ENCODE measurements at regions not wholly inside any gene's neighbourhood (a gene's known extent, or its start where the extent isn't known, plus 50 kb on each side); places are given as distances from the start of the nearest gene placed in this dataset.

- H3K79me1 ChIP-seq (ENCODE audit: low read depth, low read length) = no peaks in the 10 kb centered on the region
- H2AFZ ChIP-seq (ENCODE audit: low read length) = no peak overlapping the region
- H3K4me3 ChIP-seq (ENCODE audit: low read length in 2 of 2) = no peak overlapping the region
- H3K9ac ChIP-seq (ENCODE audit: low read depth, low read length, poor library complexity) = no peak overlapping the region
- no peak overlapping the region for H2BK12ac ChIP-seq (ENCODE audit: low read length)
- H3K4me1 ChIP-seq (ENCODE audit: control insufficient read depth in 2 of 2, insufficient read depth in 1 of 2, low read depth in 1 of 2, low read length in 2 of 2) = no peaks in the 10 kb centered on the region
- H2BK5ac ChIP-seq (ENCODE audit: low read length) = no peak overlapping the region
- H3K23ac ChIP-seq (ENCODE audit: low read depth, low read length, poor library complexity) = no peak overlapping the region
- no peak overlapping the region for H2AK5ac ChIP-seq (ENCODE audit: low read depth, low read length)
- DNase-seq (ENCODE audit: low spot score) = no peak
- H3K4ac ChIP-seq (ENCODE audit: low read length) = no peak overlapping the region
- no peak overlapping the region for H2BK120ac ChIP-seq (ENCODE audit: low read depth, low read length)
- H3K9me3 ChIP-seq (replicated peaks in 1 of 2; ENCODE audit: control insufficient read depth in 2 of 2, insufficient read depth in 1 of 2, low read depth in 1 of 2, low read length in 2 of 2) = no peaks in the 10 kb centered on the region
- no peak overlapping the region for H2BK15ac ChIP-seq (ENCODE audit: low read length)
- H3K27ac ChIP-seq (replicated peaks; ENCODE audit: low read length) = no peak overlapping the region
- no peak overlapping the region for H4K91ac ChIP-seq (ENCODE audit: low read depth, low read length, poor library complexity)
- H4K8ac ChIP-seq (ENCODE audit: low read depth, low read length) = no peak overlapping the region
- no peak overlapping the region for H3K18ac ChIP-seq (ENCODE audit: low read length)
- no peak overlapping the region for H3K14ac ChIP-seq (ENCODE audit: low read length)
- peaks cover 0 to 4% (median 0%) of the 10 kb centered on the region in 3 experiments for H3K27me3 ChIP-seq (ENCODE audit: control insufficient read depth in 3 of 3, insufficient read depth in 3 of 3, low read depth in 1 of 3, low read length in 3 of 3)
- no CpG with 5 or more reads among the region's 2 CpGs for WGBS, 2 donors (ENCODE audit: extremely low coverage in 2 of 2, insufficient read length in 2 of 2, insufficient replicate concordance in 1 of 2)
- no peaks in the 10 kb centered on the region for H3K36me3 ChIP-seq (replicated peaks in 1 of 2; ENCODE audit: control insufficient read depth in 2 of 2, insufficient read depth in 2 of 2, low read length in 2 of 2)
- H3K4me2 ChIP-seq (ENCODE audit: insufficient read depth, low read length, poor library complexity, severe bottlenecking) = no peak overlapping the region
Observed at GRCh38 chrX:42432552-42432951, 345.4 kb downstream of the PPP1R2C start.

DNA sequence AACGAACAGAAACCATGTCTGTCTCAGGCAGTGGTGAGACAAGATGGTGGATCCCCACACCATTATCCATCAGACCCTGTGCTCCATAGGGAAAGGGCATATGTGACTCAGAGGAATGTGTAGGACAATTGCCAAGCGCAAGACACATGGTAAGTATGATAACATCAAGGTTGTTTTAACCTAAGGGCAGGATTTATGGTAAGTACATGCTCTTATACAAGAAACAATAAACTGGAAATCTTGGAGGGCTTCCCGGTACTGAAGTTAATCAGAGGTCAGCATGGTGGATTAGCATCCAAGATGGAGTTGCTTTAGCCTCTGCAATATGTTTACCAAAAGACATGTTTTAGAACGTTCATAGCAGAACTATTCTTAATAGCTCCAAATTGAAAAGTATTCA lies 355.0 kb downstream of the PPP1R2C start:
- Histone ChIP-seq H3K9ac (ENCODE audit: low read depth, low read length, poor library complexity) (no peak overlapping the region), H3K23ac (ENCODE audit: low read depth, low read length, poor library complexity) (no peak overlapping the region), H2AK5ac (ENCODE audit: low read depth, low read length) (no peak overlapping the region), H3K4me2 (ENCODE audit: insufficient read depth, low read length, poor library complexity, severe bottlenecking) (no peak overlapping the region), H2BK12ac (ENCODE audit: low read length) (no peak overlapping the region), H3K9me3 (replicated peaks in 1 of 2; ENCODE audit: control insufficient read depth in 2 of 2, insufficient read depth in 1 of 2, low read depth in 1 of 2, low read length in 2 of 2) (no peaks in the 10 kb centered on the region), H3K4me3 (ENCODE audit: low read length in 2 of 2) (no peak overlapping the region), H3K27me3 (ENCODE audit: control insufficient read depth in 3 of 3, insufficient read depth in 3 of 3, low read depth in 1 of 3, low read length in 3 of 3) (no peaks in the 10 kb centered on the region), H2BK15ac (ENCODE audit: low read length) (no peak overlapping the region), H3K4ac (ENCODE audit: low read length) (no peak overlapping the region), H2AFZ (ENCODE audit: low read length) (no peak overlapping the region), H3K18ac (ENCODE audit: low read length) (no peak overlapping the region), H3K27ac (replicated peaks; ENCODE audit: low read length) (no peak overlapping the region), H2BK120ac (ENCODE audit: low read depth, low read length) (no peak overlapping the region), H3K4me1 (ENCODE audit: control insufficient read depth in 2 of 2, insufficient read depth in 1 of 2, low read depth in 1 of 2, low read length in 2 of 2) (no peaks in the 10 kb centered on the region), H3K14ac (ENCODE audit: low read length) (no peak overlapping the region), H2BK5ac (ENCODE audit: low read length) (no peak overlapping the region), H3K79me1 (ENCODE audit: low read depth, low read length) (no peaks in the 10 kb centered on the region), H4K8ac (ENCODE audit: low read depth, low read length) (no peak overlapping the region), H3K36me3 (replicated peaks in 1 of 2; ENCODE audit: control insufficient read depth in 2 of 2, insufficient read depth in 2 of 2, low read length in 2 of 2) (no peaks in the 10 kb centered on the region), H4K91ac (ENCODE audit: low read depth, low read length, poor library complexity) (no peak overlapping the region)
- DNase-seq (ENCODE audit: low spot score) = no peak
- no CpG with 5 or more reads among the region's 4 CpGs for WGBS, 2 donors (ENCODE audit: extremely low coverage in 2 of 2, insufficient read length in 2 of 2, insufficient replicate concordance in 1 of 2)

DNA sequence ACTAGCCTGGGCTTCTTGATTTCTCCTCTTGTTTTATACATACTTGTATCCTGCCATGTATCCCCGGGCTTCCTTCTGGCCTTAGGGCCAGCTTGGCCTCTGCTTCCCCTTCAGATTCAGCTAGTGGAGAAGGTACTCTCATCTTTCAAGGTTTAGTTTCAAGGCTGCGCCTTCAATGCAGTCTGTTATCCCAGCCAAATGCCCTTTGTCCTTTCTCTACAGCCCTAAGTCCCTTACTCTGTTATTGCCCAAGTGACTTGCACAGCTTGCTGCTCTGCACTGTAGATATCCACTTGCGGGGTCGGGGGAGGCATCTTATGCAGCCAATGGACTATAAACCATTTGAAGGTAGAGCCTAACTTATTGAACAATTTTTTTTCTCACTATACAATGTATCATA lies 357.5 kb downstream of the PPP1R2C start:
- Histone ChIP-seq H2BK15ac (ENCODE audit: low read length) (no peak overlapping the region), H3K4me2 (ENCODE audit: insufficient read depth, low read length, poor library complexity, severe bottlenecking) (no peak overlapping the region), H3K14ac (ENCODE audit: low read length) (no peak overlapping the region), H3K4me1 (ENCODE audit: control insufficient read depth in 2 of 2, insufficient read depth in 1 of 2, low read depth in 1 of 2, low read length in 2 of 2) (no peaks in the 10 kb centered on the region), H4K91ac (ENCODE audit: low read depth, low read length, poor library complexity) (no peak overlapping the region), H2BK120ac (ENCODE audit: low read depth, low read length) (no peak overlapping the region), H2BK12ac (ENCODE audit: low read length) (no peak overlapping the region), H3K36me3 (replicated peaks in 1 of 2; ENCODE audit: control insufficient read depth in 2 of 2, insufficient read depth in 2 of 2, low read length in 2 of 2) (no peaks in the 10 kb centered on the region), H3K9me3 (replicated peaks in 1 of 2; ENCODE audit: control insufficient read depth in 2 of 2, insufficient read depth in 1 of 2, low read depth in 1 of 2, low read length in 2 of 2) (no peaks in the 10 kb centered on the region), H2AFZ (ENCODE audit: low read length) (no peak overlapping the region), H2BK5ac (ENCODE audit: low read length) (no peak overlapping the region), H2AK5ac (ENCODE audit: low read depth, low read length) (no peak overlapping the region), H3K23ac (ENCODE audit: low read depth, low read length, poor library complexity) (no peak overlapping the region), H3K4ac (ENCODE audit: low read length) (no peak overlapping the region), H3K9ac (ENCODE audit: low read depth, low read length, poor library complexity) (no peak overlapping the region), H3K4me3 (ENCODE audit: low read length in 2 of 2) (no peak overlapping the region), H3K27me3 (ENCODE audit: control insufficient read depth in 3 of 3, insufficient read depth in 3 of 3, low read depth in 1 of 3, low read length in 3 of 3) (no peaks in the 10 kb centered on the region), H3K18ac (ENCODE audit: low read length) (no peak overlapping the region), H4K8ac (ENCODE audit: low read depth, low read length) (no peak overlapping the region), H3K27ac (replicated peaks; ENCODE audit: low read length) (no peak overlapping the region), H3K79me1 (ENCODE audit: low read depth, low read length) (no peaks in the 10 kb centered on the region)
- no CpG with 5 or more reads among the region's 4 CpGs for WGBS, 2 donors (ENCODE audit: extremely low coverage in 2 of 2, insufficient read length in 2 of 2, insufficient replicate concordance in 1 of 2)
- no peak for DNase-seq (ENCODE audit: low spot score)

- Histone ChIP-seq H4K8ac (ENCODE audit: low read depth, low read length) (no peak overlapping the region), H3K14ac (ENCODE audit: low read length) (no peak overlapping the region), H3K4me2 (ENCODE audit: insufficient read depth, low read length, poor library complexity, severe bottlenecking) (no peak overlapping the region), H3K79me1 (ENCODE audit: low read depth, low read length) (no peaks in the 10 kb centered on the region), H3K23ac (ENCODE audit: low read depth, low read length, poor library complexity) (no peak overlapping the region), H3K4me3 (ENCODE audit: low read length in 2 of 2) (no peak overlapping the region), H3K4ac (ENCODE audit: low read length) (no peak overlapping the region), H3K36me3 (replicated peaks in 1 of 2; ENCODE audit: control insufficient read depth in 2 of 2, insufficient read depth in 2 of 2, low read length in 2 of 2) (no peaks in the 10 kb centered on the region), H3K27me3 (ENCODE audit: control insufficient read depth in 3 of 3, insufficient read depth in 3 of 3, low read depth in 1 of 3, low read length in 3 of 3) (no peaks in the 10 kb centered on the region), H2AFZ (ENCODE audit: low read length) (no peak overlapping the region), H2AK5ac (ENCODE audit: low read depth, low read length) (no peak overlapping the region), H3K4me1 (ENCODE audit: control insufficient read depth in 2 of 2, insufficient read depth in 1 of 2, low read depth in 1 of 2, low read length in 2 of 2) (no peaks in the 10 kb centered on the region), H4K91ac (ENCODE audit: low read depth, low read length, poor library complexity) (no peak overlapping the region), H2BK120ac (ENCODE audit: low read depth, low read length) (no peak overlapping the region), H3K18ac (ENCODE audit: low read length) (no peak overlapping the region), H2BK5ac (ENCODE audit: low read length) (no peak overlapping the region), H3K9me3 (replicated peaks in 1 of 2; ENCODE audit: control insufficient read depth in 2 of 2, insufficient read depth in 1 of 2, low read depth in 1 of 2, low read length in 2 of 2) (no peaks in the 10 kb centered on the region), H2BK12ac (ENCODE audit: low read length) (no peak overlapping the region), H2BK15ac (ENCODE audit: low read length) (no peak overlapping the region), H3K27ac (replicated peaks; ENCODE audit: low read length) (no peak overlapping the region), H3K9ac (ENCODE audit: low read depth, low read length, poor library complexity) (no peak overlapping the region)
- no peak for DNase-seq (ENCODE audit: low spot score)
- WGBS, 2 donors (ENCODE audit: extremely low coverage in 2 of 2, insufficient read length in 2 of 2, insufficient replicate concordance in 1 of 2) = no CpG with 5 or more reads among the region's 2 CpGs
Observed at GRCh38 chrX:42415636-42416035, 362.3 kb downstream of the PPP1R2C start.
